NCI-H774 (cell line): ENCODE measurements at regions not wholly inside any gene's neighbourhood (a gene's known extent, or its start where the extent isn't known, plus 50 kb on each side); places are given as distances from the start of the nearest gene placed in this dataset.

ENCODE experiments used
- DNase-seq: peaks from one replicate; lab custom pipeline; 2025; lab: John Stamatoyannopoulos, UW

GRCh38 chr5:2441495-2442180 is 309.8 kb downstream of the IRX2 start:
- no peak for DNase-seq

- no peak for DNase-seq
Observed at GRCh38 chr5:2439608-2440007, 311.9 kb downstream of the IRX2 start.

GRCh38 chr5:2433086-2433485 is 318.4 kb downstream of the IRX2 start:
- no peak for DNase-seq

GRCh38 chr5:2432076-2432920 is 319.2 kb downstream of the IRX2 start:
- DNase-seq = no peak

GRCh38 chr5:2430606-2431005 is 320.9 kb downstream of the IRX2 start:
- DNase-seq = no peak

GRCh38 chr5:2427983-2428382 is 323.5 kb downstream of the IRX2 start:
- DNase-seq = no peak

GRCh38 chr5:2423634-2424033 is 327.8 kb downstream of the IRX2 start:
- DNase-seq = no peak

GRCh38 chr5:2417301-2417700 is 334.2 kb downstream of the IRX2 start:
- no peak for DNase-seq

- peak; percentile 7 for DNase-seq
Observed at GRCh38 chr5:2415678-2416077, 335.8 kb downstream of the IRX2 start.

- no peak for DNase-seq
Observed at GRCh38 chr5:2410451-2410850, 341.0 kb downstream of the IRX2 start.

- DNase-seq = no peak
Observed at GRCh38 chr5:2403296-2403695, 348.2 kb downstream of the IRX2 start.

- no peak for DNase-seq
Observed at GRCh38 chr5:2399804-2400203, 351.7 kb downstream of the IRX2 start.

- DNase-seq = no peak
Observed at GRCh38 chr5:2399096-2399495, 352.4 kb downstream of the IRX2 start.

- no peak for DNase-seq
Observed at GRCh38 chr5:2393556-2393955, 357.9 kb downstream of the IRX2 start.

GRCh38 chr5:2391566-2391965 is 359.9 kb downstream of the IRX2 start:
- no peak for DNase-seq

- no peak for DNase-seq
Observed at GRCh38 chr5:2391021-2391420, 360.5 kb downstream of the IRX2 start.

- DNase-seq = no peak
Observed at GRCh38 chr5:2388571-2388970, 362.9 kb downstream of the IRX2 start.

GRCh38 chr5:2387634-2388325 is 363.7 kb downstream of the IRX2 start:
- DNase-seq = no peak

- DNase-seq = no peak
Observed at GRCh38 chr5:2387250-2387633, 364.2 kb downstream of the IRX2 start.

GRCh38 chr5:2385818-2386217 is 365.7 kb downstream of the IRX2 start:
- no peak for DNase-seq

- peak; percentile 42 for DNase-seq
Observed at GRCh38 chr5:2383698-2384065, 367.8 kb downstream of the IRX2 start.

GRCh38 chr5:2382776-2383697 is 368.4 kb downstream of the IRX2 start:
- DNase-seq = no peak
